CD14-positive monocyte (primary cell): ENCODE measurements at regions not wholly inside any gene's neighbourhood (a gene's known extent, or its start where the extent isn't known, plus 50 kb on each side); places are given as distances from the start of the nearest gene placed in this dataset.

Experiments
- DNase-seq, 3 donors: peaks; one replicate each; pipeline ENCODE4 v3.0.0-alpha.2; 2011 to 2022
- H2AFZ ChIP-seq: 2 replicates; pipeline ENCODE4 v1.6.0; 2012; ENCODE audit warnings: mild to moderate bottlenecking, low read depth, low read length, inconsistent platforms; ENCODE audit not compliant: insufficient read depth, poor library complexity, severe bottlenecking
- H3K27ac ChIP-seq, 2 donors: 1 replicate in 1 of 2; 2 replicates in 1 of 2; pipeline ENCODE4 v1.5.1; 2012 to 2013; ENCODE audit warnings: low read length in 2 of 2, control low read depth in 1 of 2, inconsistent platforms in 1 of 2, low read depth in 1 of 2, mild to moderate bottlenecking in 1 of 2
- H3K27me3 ChIP-seq, 2 donors: one replicate each; pipeline versions ENCODE4 v1.6.0 to v1.6.1; 2011 to 2013; ENCODE audit warnings: low read length in 2 of 2; ENCODE audit not compliant: control insufficient read depth in 2 of 2, insufficient read depth in 2 of 2
- H3K36me3 ChIP-seq, 2 donors: replicated peaks in 1 of 2; 1 replicate in 1 of 2; 2 replicates in 1 of 2; pipeline versions ENCODE4 v1.5.1 to v1.6.1; 2012 to 2013; ENCODE audit warnings: low read length in 2 of 2, control low read depth in 1 of 2, inconsistent platforms in 1 of 2, mild to moderate bottlenecking in 1 of 2; ENCODE audit not compliant: insufficient read depth in 2 of 2, control insufficient read depth in 1 of 2
- H3K4me1 ChIP-seq, 2 donors: 1 replicate in 1 of 2; 2 replicates in 1 of 2; pipeline versions ENCODE4 v1.5.1 to v1.6.1; 2012 to 2013; ENCODE audit warnings: low read length in 2 of 2, control low read depth in 1 of 2, inconsistent platforms in 1 of 2, mild to moderate bottlenecking in 1 of 2, moderate library complexity in 1 of 2; ENCODE audit not compliant: insufficient read depth in 2 of 2, control insufficient read depth in 1 of 2
- H3K4me2 ChIP-seq: replicated peaks from 2 replicates; pipeline ENCODE3; 2012; ENCODE audit warnings: low read length, moderate library complexity, mild to moderate bottlenecking; ENCODE audit not compliant: poor library complexity, severe bottlenecking; ENCODE audit errors: extremely low read depth
- H3K4me3 ChIP-seq, 3 experiments: fragments of 200-600 bp in 1 of 3; sonication (generic) in 1 of 3; replicated peaks in 1 of 3; 1 replicate in 2 of 3; 2 replicates in 1 of 3; pipeline ENCODE4 v1.5.1; 2011 to 2013; ENCODE audit warnings: low read length in 3 of 3, mild to moderate bottlenecking in 3 of 3, control low read depth in 2 of 3, low read depth in 2 of 3, inconsistent platforms in 1 of 3, moderate library complexity in 1 of 3
- H3K79me2 ChIP-seq: 2 replicates; pipeline ENCODE4 v1.6.0; 2012; ENCODE audit warnings: mild to moderate bottlenecking, control low read depth, inconsistent platforms, low read length, moderate library complexity; ENCODE audit not compliant: insufficient read depth
- H3K9ac ChIP-seq: 2 replicates; pipeline ENCODE4 v1.6.0; 2017; ENCODE audit warnings: low read length, mild to moderate bottlenecking; ENCODE audit not compliant: insufficient read depth, poor library complexity, severe bottlenecking
- H3K9me3 ChIP-seq, 2 donors: replicated peaks in 1 of 2; 1 replicate in 1 of 2; 2 replicates in 1 of 2; pipeline versions ENCODE4 v1.5.1 to v1.6.1; 2012 to 2013; ENCODE audit warnings: low read length in 2 of 2, control low read depth in 1 of 2; ENCODE audit not compliant: control insufficient read depth in 1 of 2, insufficient read depth in 1 of 2
- H4K20me1 ChIP-seq: 2 replicates; pipeline ENCODE4 v1.6.0; 2012; ENCODE audit warnings: mild to moderate bottlenecking, low read length, control low read depth, moderate library complexity; ENCODE audit not compliant: insufficient read depth
- H3K27ac Mint-ChIP-seq, 7 donors: one replicate each; pipeline ENCODE4 v1.8.0; 2020; ENCODE audit warnings: mild to moderate bottlenecking in 7 of 7, mixed read lengths in 7 of 7, moderate library complexity in 6 of 7, inconsistent platforms in 2 of 7
- H3K27me3 Mint-ChIP-seq, 3 donors: one replicate each; pipeline ENCODE4 v1.8.0; 2021 to 2022; ENCODE audit warnings: low read depth in 3 of 3, mild to moderate bottlenecking in 3 of 3, mixed read lengths in 3 of 3, moderate library complexity in 3 of 3, inconsistent platforms in 1 of 3
- H3K36me3 Mint-ChIP-seq, 2 donors: one replicate each; pipeline ENCODE4 v1.8.0; 2020; ENCODE audit warnings: mixed read lengths in 2 of 2, inconsistent platforms in 1 of 2, mild to moderate bottlenecking in 1 of 2
- H3K4me1 Mint-ChIP-seq: one replicate; pipeline ENCODE4 v1.8.0; 2020; ENCODE audit warnings: mild to moderate bottlenecking, mixed read lengths
- H3K4me3 Mint-ChIP-seq, 2 donors: one replicate each; pipeline ENCODE4 v1.8.0; 2020; ENCODE audit warnings: mild to moderate bottlenecking in 2 of 2, mixed read lengths in 2 of 2, moderate library complexity in 1 of 2
- H3K9me3 Mint-ChIP-seq, 7 donors: one replicate each; pipeline ENCODE4 v1.8.0; 2020 to 2022; ENCODE audit warnings: mixed read lengths in 7 of 7, mild to moderate bottlenecking in 6 of 7, moderate library complexity in 6 of 7, inconsistent platforms in 2 of 7
- CTCF ChIP-seq: fragments of 200-600 bp; IDR thresholded peaks from one replicate; pipeline ENCODE4 v1.8.0; 2022; ENCODE audit warnings: antibody characterized with exemption, mild to moderate bottlenecking
- WGBS: methylation state at CpG from one replicate; pipeline ENCODE4 v1.1.5; 2013; ENCODE audit warnings: missing lambda C conversion rate; ENCODE audit not compliant: insufficient coverage; 5-methylcytosine and 5-hydroxymethylcytosine counted together
- intact Hi-C, 2 donors: fragments of 100-400 bp; cut with micrococcal nuclease; formaldehyde crosslinking; loops; one replicate each; pipeline versions ENCODE4 v1.15.0 to v1.15.1; 2023

GRCh38 chr15:92749216-92749615 lies 93.6 kb upstream of the FAM174B start:
- H3K4me3 Mint-ChIP-seq = no peak overlapping the region
- H3K4me3 ChIP-seq = no peak overlapping the region
- H3K79me2 ChIP-seq = no peaks in the 10 kb centered on the region
- no peak overlapping the region for H2AFZ ChIP-seq
- H3K4me2 ChIP-seq = no peak overlapping the region
- H3K4me1 ChIP-seq = no peaks in the 10 kb centered on the region
- peaks cover 0 to 10% (median 4%) of the 10 kb centered on the region in 7 donors for H3K9me3 Mint-ChIP-seq
- no peaks in the 10 kb centered on the region for H3K4me1 Mint-ChIP-seq
- intact Hi-C loops = no loop called here
- H3K27ac Mint-ChIP-seq = no peak overlapping the region
- H3K9ac ChIP-seq = no peak overlapping the region
- DNase-seq = no peak
- peaks cover 0 to 3% of the 10 kb centered on the region in 2 donors for H3K9me3 ChIP-seq
- no peaks in the 10 kb centered on the region for H4K20me1 ChIP-seq
- TF ChIP-seq CTCF = no peak
- no peaks in the 10 kb centered on the region for H3K36me3 Mint-ChIP-seq
- no peaks in the 10 kb centered on the region for H3K27me3 ChIP-seq
- 90% methylated on average over 3 of the region's 4 CpGs for WGBS
- H3K27me3 Mint-ChIP-seq = peaks cover 0 to 2% (median 1%) of the 10 kb centered on the region in 3 donors
- no peaks in the 10 kb centered on the region for H3K36me3 ChIP-seq
- H3K27ac ChIP-seq = no peak overlapping the region

GRCh38 chr15:92749946-92750345 lies 94.4 kb upstream of the FAM174B start:
- H3K79me2 ChIP-seq = no peaks in the 10 kb centered on the region
- WGBS = no CpG with 5 or more reads among the region's 4 CpGs
- no peak overlapping the region for H3K27ac ChIP-seq
- no peaks in the 10 kb centered on the region for H4K20me1 ChIP-seq
- DNase-seq = no peak
- Mint-ChIP-seq H3K27me3 (peaks cover 0 to 1% (median 0%) of the 10 kb centered on the region in 3 donors), H3K36me3 (no peaks in the 10 kb centered on the region), H3K9me3 (peaks cover 0 to 4% (median 0%) of the 10 kb centered on the region in 7 donors), H3K27ac (no peak overlapping the region), H3K4me3 (no peak overlapping the region), H3K4me1 (no peaks in the 10 kb centered on the region)
- no peaks in the 10 kb centered on the region for H3K9me3 ChIP-seq
- intact Hi-C loops = no loop called here
- no peak overlapping the region for H3K9ac ChIP-seq
- no peaks in the 10 kb centered on the region for H3K36me3 ChIP-seq
- no peaks in the 10 kb centered on the region for H3K4me1 ChIP-seq
- TF ChIP-seq CTCF = no peak
- H3K4me3 ChIP-seq = no peak overlapping the region
- no peak overlapping the region for H3K4me2 ChIP-seq
- H3K27me3 ChIP-seq = no peaks in the 10 kb centered on the region
- H2AFZ ChIP-seq = no peak overlapping the region
